Nephron progenitor cell (in vitro differentiated cells): ENCODE measurements at regions not wholly inside any gene's neighbourhood (a gene's known extent, or its start where the extent isn't known, plus 50 kb on each side); places are given as distances from the start of the nearest gene placed in this dataset.

ENCODE experiments used
- DNase-seq: peaks from one replicate; pipeline ENCODE4 v3.0.0; 2021
- H3K27ac Mint-ChIP-seq: 2 replicates; pipeline ENCODE4 v1.8.0; 2021; ENCODE audit warnings: mild to moderate bottlenecking, moderate library complexity, mixed read lengths
- H3K27me3 Mint-ChIP-seq: 2 replicates; pipeline ENCODE4 v1.8.0; 2021; ENCODE audit warnings: mild to moderate bottlenecking, low read depth, mixed read lengths; ENCODE audit not compliant: poor library complexity
- H3K36me3 Mint-ChIP-seq: 2 replicates; pipeline ENCODE4 v1.8.0; 2021; ENCODE audit warnings: low read depth, mixed read lengths
- H3K4me1 Mint-ChIP-seq: 2 replicates; pipeline ENCODE4 v1.8.0; 2021; ENCODE audit warnings: mixed read lengths
- H3K4me3 Mint-ChIP-seq: 2 replicates; pipeline ENCODE4 v1.8.0; 2021; ENCODE audit warnings: mild to moderate bottlenecking, moderate library complexity, mixed read lengths
- H3K9me3 Mint-ChIP-seq: 2 replicates; pipeline ENCODE4 v1.8.0; 2021; ENCODE audit warnings: mild to moderate bottlenecking, moderate library complexity, mixed read lengths
- CTCF ChIP-seq: fragments of 200-600 bp; sonication (generic); IDR thresholded peaks from 2 replicates; pipeline ENCODE4 v1.5.0; 2021; ENCODE audit warnings: antibody characterized with exemption

- Mint-ChIP-seq H3K9me3 (no peaks in the 10 kb centered on the region), H3K27ac (no peak overlapping the region), H3K4me1 (no peaks in the 10 kb centered on the region), H3K4me3 (no peak overlapping the region), H3K27me3 (no peaks in the 10 kb centered on the region), H3K36me3 (no peaks in the 10 kb centered on the region)
- TF ChIP-seq CTCF = no peak
- DNase-seq = no peak
Measured at GRCh38 chr11:87908086-87908485, 267.2 kb downstream of the RAB38 start.

- no peak overlapping the region for H3K27ac Mint-ChIP-seq
- H3K4me3 Mint-ChIP-seq = no peak overlapping the region
- DNase-seq = no peak
- no peaks in the 10 kb centered on the region for H3K4me1 Mint-ChIP-seq
- H3K27me3 Mint-ChIP-seq = no peaks in the 10 kb centered on the region
- no peaks in the 10 kb centered on the region for H3K36me3 Mint-ChIP-seq
- H3K9me3 Mint-ChIP-seq = no peaks in the 10 kb centered on the region
- TF ChIP-seq CTCF = no peak
Measured at GRCh38 chr11:87903345-87903744, 271.9 kb downstream of the RAB38 start.

GRCh38 chr11:87901341-87901740, 273.9 kb downstream of the RAB38 start:
- Mint-ChIP-seq H3K4me1 (no peaks in the 10 kb centered on the region), H3K27ac (no peak overlapping the region), H3K27me3 (no peaks in the 10 kb centered on the region), H3K9me3 (no peaks in the 10 kb centered on the region), H3K36me3 (no peaks in the 10 kb centered on the region), H3K4me3 (no peak overlapping the region)
- TF ChIP-seq CTCF = no peak
- DNase-seq = no peak

GRCh38 chr11:87897921-87898320, 277.3 kb downstream of the RAB38 start:
- peaks cover 8% of the 10 kb centered on the region for H3K4me1 Mint-ChIP-seq
- H3K27ac Mint-ChIP-seq = no peak overlapping the region
- no peaks in the 10 kb centered on the region for H3K36me3 Mint-ChIP-seq
- H3K9me3 Mint-ChIP-seq = no peaks in the 10 kb centered on the region
- no peak for TF ChIP-seq CTCF
- H3K27me3 Mint-ChIP-seq = no peaks in the 10 kb centered on the region
- H3K4me3 Mint-ChIP-seq = no peak overlapping the region
- DNase-seq = no peak

- H3K4me3 Mint-ChIP-seq = no peak overlapping the region
- H3K27ac Mint-ChIP-seq = no peak overlapping the region
- no peaks in the 10 kb centered on the region for H3K9me3 Mint-ChIP-seq
- no peaks in the 10 kb centered on the region for H3K27me3 Mint-ChIP-seq
- no peak for TF ChIP-seq CTCF
- no peak for DNase-seq
- no peaks in the 10 kb centered on the region for H3K36me3 Mint-ChIP-seq
- H3K4me1 Mint-ChIP-seq = peaks cover 8% of the 10 kb centered on the region
Measured at GRCh38 chr11:87897071-87897470, 278.2 kb downstream of the RAB38 start.

GRCh38 chr11:87894961-87895360, 280.3 kb downstream of the RAB38 start:
- H3K9me3 Mint-ChIP-seq = no peaks in the 10 kb centered on the region

More at GRCh38 chr11:87894961-87895360, 280.3 kb downstream of the RAB38 start:
- H3K27me3 Mint-ChIP-seq = no peaks in the 10 kb centered on the region
- peaks cover 8% of the 10 kb centered on the region for H3K4me1 Mint-ChIP-seq
- no peaks in the 10 kb centered on the region for H3K36me3 Mint-ChIP-seq
- DNase-seq = no peak
- no peak for TF ChIP-seq CTCF
- H3K27ac Mint-ChIP-seq = peak overlapping the region; percentile 17
- no peak overlapping the region for H3K4me3 Mint-ChIP-seq
